H54 (cell line): ENCODE measurements at regions not wholly inside any gene's neighbourhood (a gene's known extent, or its start where the extent isn't known, plus 50 kb on each side); places are given as distances from the start of the nearest gene placed in this dataset.

Experiments
- DNase-seq: peaks from one replicate; pipeline ENCODE4 v3.0.0; 2011; ENCODE audit warnings: low spot score, mixed read lengths; ENCODE audit not compliant: insufficient read length
- FAIRE-seq: peaks from 3 replicates; lab custom pipeline; 2011; peaks lifted over from hg19 to GRCh38; lab: Jason Lieb, UNC
- POLR2A ChIP-seq: IDR thresholded peaks from 2 replicates; pipeline ENCODE4 v1.6.1; 2011; ENCODE audit warnings: low read depth, mild to moderate bottlenecking, low read length

- DNase-seq (no peak), FAIRE-seq (no peak)
- TF ChIP-seq POLR2A = no peak
Measured at GRCh38 chr20:48154040-48154765, 368.9 kb upstream of the SULF2 start.

GRCh38 chr20:48153523-48153922 lies 368.2 kb upstream of the SULF2 start:
- FAIRE-seq (no peak), DNase-seq (no peak)
- TF ChIP-seq POLR2A = no peak

DNA sequence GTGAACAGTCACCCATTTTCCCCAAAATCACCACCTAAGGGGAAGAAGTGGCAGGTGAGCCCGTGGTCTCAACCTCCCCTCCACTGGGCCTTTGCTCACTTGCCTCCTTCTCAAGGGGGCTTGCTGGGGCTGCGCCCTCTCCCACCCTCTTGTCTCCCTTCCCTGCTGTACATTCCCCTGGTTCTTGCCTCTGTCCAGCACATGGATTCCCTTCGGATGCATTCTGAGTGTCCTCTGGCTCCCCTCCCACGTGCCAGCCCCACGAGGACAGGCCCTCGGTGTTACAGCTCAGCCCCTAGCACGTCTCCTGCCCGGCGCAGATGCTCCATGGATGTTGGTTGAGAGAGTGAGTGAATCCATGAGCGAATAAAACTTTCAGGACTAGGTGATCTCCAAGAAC lies 367.8 kb upstream of the SULF2 start:
- FAIRE-seq (no peak), DNase-seq (no peak)
- TF ChIP-seq POLR2A = no peak

DNA sequence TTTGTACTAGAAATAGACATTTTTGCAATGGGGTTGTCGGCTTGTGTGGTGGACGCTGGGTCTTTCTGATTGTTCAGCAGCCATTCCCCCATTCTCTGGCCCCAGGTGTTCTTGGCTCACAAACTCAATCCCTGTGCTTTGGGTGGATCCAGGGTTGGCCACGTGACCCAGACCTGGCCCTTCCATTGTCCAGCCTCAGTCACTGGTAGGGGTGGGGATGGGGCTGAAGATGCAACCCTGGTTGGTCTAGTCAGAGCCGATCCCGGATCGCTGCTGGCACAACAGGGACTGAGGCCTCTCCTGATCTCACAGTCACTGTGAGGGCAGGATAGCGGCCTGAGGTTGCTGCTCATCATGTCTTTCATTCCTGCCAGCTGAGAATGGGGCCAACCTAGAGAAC lies 365.3 kb upstream of the SULF2 start:
- no peak for FAIRE-seq

GRCh38 chr20:48149902-48150301 lies 364.6 kb upstream of the SULF2 start:
- FAIRE-seq (no peak), DNase-seq (no peak)
- no peak for TF ChIP-seq POLR2A

More for the DNA sequence above, 365.3 kb upstream of the SULF2 start:
- TF ChIP-seq POLR2A = no peak
- no peak for DNase-seq

DNA sequence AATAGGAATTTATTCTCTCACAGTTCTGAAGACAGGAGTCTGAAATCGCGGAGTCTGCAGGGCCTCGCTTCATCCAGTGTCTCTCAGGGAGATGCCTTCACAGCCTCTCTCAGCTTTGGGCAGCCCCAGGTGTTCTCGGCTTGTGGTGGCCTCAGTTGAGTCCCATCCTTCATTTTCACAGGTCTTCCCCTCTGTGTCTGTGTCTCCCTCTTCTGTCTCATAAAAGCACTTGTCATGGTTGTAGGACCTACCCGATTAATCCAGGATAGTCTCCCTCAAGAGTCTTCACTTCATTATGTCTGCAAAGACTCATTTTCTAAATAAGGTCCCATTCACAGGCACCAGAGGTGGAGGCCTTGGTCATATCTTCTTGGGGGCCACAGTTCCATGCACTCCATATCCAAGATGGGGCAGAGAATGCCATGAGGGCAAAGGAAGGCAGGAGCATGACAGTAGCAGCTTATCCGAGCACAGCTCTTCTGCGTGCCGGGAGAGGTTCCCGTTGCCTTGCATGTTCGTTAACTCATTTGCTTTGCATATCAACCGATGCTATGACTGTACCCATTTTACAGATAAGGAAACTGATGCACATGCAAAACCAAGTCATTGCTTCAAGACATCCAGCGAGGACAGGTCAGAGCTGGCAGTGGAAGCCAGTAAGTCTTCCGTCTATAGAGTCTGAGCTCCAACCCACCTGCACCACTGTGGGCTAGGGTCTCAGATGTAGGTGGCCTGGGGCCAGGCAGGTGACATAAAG lies 363.8 kb upstream of the SULF2 start:
- FAIRE-seq (no peak), DNase-seq (no peak)
- TF ChIP-seq POLR2A = no peak

DNA sequence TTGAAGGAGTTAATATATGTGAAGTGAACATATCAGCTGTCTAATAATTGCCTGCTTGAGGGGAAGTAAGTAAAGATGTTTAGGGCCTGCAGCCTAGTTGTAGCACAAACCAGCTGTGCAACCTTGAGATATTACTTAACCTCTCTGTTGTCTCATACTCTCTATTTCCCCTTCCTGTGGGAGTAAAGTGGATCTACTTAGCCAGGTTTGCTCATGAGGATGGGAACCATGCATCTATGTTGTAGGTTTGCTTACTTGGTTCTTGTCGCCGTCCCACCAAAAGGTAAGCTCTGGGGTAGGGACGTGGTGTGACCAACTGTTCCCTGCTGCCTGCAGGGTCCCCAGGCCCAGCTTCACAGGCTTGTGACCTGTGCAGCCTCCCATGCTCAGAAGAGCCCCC lies 362.7 kb upstream of the SULF2 start:
- no peak for TF ChIP-seq POLR2A
- DNase-seq (no peak), FAIRE-seq (no peak)

GRCh38 chr20:48147311-48147710 lies 362.0 kb upstream of the SULF2 start:
- FAIRE-seq (no peak), DNase-seq (no peak)
- no peak for TF ChIP-seq POLR2A

DNA sequence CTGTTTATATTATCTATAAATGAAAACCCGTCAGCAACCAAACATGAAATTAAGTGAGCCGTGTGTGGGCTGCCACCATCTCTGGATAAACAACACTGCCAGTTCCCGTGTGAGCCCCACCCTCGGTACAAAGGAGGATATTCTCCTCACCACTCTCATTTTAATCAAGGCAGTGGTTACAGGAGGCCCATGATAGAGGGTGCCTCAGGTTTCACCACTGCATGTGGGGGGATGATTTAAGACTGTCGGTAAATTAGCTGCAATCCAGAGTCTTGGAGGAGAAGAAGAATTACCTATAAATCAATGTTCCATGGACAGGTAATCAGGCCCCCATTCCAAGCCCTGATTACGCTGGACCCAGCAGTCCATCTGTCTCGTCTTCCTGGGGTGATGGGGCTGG lies 361.6 kb upstream of the SULF2 start:
- no peak for DNase-seq
- FAIRE-seq = no peak
- no peak for TF ChIP-seq POLR2A

DNA sequence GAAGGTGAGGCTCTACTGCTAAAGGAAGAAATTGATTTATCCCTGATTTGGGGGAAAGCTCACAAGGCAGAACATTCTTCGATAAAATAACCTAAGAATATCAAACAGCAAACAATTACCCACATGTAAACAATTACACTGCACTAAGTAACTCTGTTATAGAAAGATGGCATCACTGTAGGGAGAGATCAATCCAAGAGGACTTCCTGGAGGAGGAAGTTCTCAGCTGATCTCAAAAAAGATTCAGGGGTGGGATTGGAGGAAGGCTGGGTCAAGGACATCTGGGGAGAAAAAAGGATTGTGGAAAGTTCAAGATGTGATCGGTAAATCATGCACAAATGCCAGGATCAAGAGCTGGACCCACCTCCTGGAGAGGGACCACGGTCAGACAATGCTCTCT lies 361.0 kb upstream of the SULF2 start:
- no peak for FAIRE-seq
- DNase-seq = no peak
- TF ChIP-seq POLR2A = no peak

DNA sequence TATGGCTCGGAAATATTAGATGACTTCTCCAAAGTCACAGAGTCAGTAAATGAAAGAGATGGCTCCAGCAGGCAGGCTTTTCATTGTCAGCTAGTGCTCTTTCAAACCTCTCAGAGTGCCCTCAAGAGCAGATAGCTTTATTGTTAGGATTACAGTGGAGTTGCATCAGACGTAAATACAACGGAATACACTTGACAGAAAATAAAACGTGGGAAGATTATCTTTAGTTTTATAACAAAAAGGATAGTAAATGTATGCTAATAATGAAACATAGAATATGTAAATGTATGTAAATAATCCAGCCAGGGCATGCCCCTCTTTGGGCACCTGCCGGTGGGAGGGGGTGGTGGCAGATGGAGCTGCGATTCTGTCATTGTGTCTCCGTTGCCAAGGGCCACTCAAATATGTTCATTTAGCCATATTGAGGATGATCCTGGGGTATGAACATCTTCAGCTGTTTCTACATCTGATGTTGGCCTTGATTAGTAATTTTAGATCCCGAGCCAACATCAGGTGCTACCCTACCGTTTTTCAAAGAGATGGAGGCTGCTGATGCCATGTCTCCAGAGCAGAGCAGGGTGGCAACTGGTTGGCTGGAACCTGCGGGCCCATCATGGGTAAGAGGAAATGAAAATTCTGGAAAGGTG lies 358.3 kb upstream of the SULF2 start:
- TF ChIP-seq POLR2A = no peak
- DNase-seq = no peak
- no peak for FAIRE-seq

DNA sequence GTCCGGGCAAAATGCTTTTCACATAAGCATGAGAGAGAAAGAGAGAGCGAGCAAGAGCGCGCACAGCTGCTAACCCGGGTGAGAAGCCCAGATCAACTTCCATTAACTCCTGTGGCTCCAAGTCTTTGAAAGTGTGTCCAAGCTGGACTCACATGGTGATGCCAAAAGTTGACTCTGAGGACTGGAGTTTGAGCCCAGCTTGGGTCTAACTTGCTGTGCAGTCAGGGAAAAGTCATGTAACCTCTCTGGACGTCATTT lies 357.2 kb upstream of the SULF2 start:
- TF ChIP-seq POLR2A = no peak
- no peak for FAIRE-seq
- no peak for DNase-seq

DNA sequence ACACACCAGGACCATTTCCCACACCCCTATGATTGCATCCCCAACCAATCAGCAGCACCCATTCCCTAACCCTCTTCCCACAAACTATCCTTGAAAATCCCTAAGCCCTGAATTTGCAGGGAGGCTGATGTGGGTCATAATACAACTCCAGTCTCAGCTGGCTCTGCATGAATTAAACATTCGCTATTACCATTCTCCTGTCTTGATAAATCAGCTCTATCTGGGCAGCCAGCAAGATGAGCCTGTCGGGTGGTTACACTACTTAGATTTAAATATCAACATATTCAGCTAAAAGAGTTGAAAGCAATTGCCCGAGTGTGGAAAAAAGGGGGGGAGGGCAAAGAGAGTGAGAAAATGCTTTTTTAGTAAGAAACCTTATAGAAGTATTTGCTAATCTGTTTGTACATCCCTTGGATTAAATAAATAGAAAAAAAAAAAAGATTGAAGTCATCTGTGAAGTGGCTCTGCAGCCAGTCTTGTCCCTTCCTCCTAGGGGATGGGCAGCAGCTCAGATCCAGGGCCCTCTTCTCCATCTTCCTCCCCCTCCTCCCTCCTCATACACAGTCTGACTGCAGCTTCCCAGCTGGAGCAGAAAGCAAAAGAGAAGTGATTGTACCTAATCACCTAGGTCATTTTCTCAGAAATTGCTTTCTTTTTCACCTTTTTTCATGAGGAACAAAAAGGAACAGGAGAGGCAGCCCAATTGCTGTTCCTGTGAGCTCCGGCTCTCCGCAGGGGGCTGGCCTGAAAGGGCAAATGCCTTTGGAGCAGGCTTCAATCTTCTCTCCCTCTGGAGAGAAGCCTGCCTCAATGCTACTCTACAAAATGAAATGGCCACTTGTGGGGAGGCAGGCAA lies 356.6 kb upstream of the SULF2 start:
- TF ChIP-seq POLR2A = no peak
- FAIRE-seq (no peak), DNase-seq (no peak)
